ENCODE measurements at regions not wholly inside any gene's neighbourhood (a gene's known extent, or its start where the extent isn't known, plus 50 kb on each side); places are given as distances from the start of the nearest gene placed in this dataset.

DNA sequence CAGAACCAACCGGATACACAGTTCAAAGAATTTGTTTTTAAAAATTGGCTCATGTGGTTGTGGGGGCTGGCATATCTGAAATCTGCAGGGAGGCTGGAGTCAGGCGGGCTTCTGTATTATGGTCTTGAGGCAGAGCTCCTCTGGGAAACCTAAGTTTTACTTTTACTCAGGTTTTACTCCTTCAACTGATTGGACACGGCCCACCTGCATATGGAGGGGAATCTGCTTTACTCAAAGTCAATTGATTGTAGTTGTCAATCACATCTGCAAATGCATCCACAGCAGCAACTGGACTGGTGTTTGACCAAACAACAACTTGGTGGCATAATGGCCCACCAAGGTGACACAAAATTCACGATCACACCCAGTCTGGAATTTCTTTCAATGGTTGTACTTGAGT, 103.4 kb downstream of the ERMARD start:
- DNase-seq (ENCODE audit: low read depth), result no peak
- no peak overlapping the region for H3K4me3 ChIP-seq (ENCODE audit: low read depth, low read length)
- TF ChIP-seq, protein P1, sequence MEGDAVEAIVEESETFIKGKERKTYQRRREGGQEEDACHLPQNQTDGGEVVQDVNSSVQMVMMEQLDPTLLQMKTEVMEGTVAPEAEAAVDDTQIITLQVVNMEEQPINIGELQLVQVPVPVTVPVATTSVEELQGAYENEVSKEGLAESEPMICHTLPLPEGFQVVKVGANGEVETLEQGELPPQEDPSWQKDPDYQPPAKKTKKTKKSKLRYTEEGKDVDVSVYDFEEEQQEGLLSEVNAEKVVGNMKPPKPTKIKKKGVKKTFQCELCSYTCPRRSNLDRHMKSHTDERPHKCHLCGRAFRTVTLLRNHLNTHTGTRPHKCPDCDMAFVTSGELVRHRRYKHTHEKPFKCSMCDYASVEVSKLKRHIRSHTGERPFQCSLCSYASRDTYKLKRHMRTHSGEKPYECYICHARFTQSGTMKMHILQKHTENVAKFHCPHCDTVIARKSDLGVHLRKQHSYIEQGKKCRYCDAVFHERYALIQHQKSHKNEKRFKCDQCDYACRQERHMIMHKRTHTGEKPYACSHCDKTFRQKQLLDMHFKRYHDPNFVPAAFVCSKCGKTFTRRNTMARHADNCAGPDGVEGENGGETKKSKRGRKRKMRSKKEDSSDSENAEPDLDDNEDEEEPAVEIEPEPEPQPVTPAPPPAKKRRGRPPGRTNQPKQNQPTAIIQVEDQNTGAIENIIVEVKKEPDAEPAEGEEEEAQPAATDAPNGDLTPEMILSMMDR (conservative IDR thresholded peaks at IDR 0.05; ENCODE audit: low read depth, low read length), result no peak

DNA sequence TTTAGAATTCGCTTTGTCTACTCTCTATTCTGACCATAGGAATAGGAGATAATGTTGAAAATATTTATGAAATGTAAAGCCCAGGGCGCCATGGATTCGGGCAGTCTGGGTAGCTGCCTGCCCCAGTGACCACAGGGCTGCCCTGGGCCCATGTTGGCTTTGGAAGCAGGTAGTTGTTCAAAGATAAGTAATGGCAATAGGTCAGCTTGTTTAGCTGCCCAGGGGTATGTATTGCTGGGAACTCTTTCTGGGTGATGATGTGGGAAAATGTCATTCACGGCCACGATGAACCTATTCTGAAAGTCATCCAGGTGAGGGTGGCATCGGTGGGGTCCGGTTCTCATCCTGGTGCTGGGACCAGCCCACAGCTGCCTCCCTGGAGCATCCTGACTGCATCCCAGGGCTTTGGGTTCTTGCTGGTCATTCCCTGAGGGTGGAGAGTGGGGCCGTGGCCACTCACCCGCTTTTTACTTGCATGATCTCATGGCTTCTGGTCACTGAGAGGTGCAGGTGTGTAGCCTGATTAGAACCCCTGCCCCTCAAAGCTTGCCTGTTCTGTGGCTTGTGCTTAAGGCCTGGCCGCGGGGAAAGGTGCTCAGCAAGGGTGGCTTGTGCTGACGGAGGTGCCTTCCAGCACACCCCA, 102.8 kb downstream of the ERMARD start:
- H3K4me3 ChIP-seq (ENCODE audit: low read depth, low read length), result no peak overlapping the region
- TF ChIP-seq, protein P1 (conservative IDR thresholded peaks at IDR 0.05; ENCODE audit: low read depth, low read length), result no peak
- no peak for DNase-seq (ENCODE audit: low read depth)

GRCh38 chr6:169853196-169854082, 102.0 kb downstream of the ERMARD start:
- no peak overlapping the region for H3K4me3 ChIP-seq (ENCODE audit: low read depth, low read length)
- DNase-seq (ENCODE audit: low read depth), result no peak
- TF ChIP-seq, protein P1 (conservative IDR thresholded peaks at IDR 0.05; ENCODE audit: low read depth, low read length), result no peak

GRCh38 chr6:169852504-169853195, 101.2 kb downstream of the ERMARD start:
- TF ChIP-seq, protein P1 (conservative IDR thresholded peaks at IDR 0.05; ENCODE audit: low read depth, low read length), result no peak
- DNase-seq (ENCODE audit: low read depth), result no peak
- H3K4me3 ChIP-seq (ENCODE audit: low read depth, low read length), result no peak overlapping the region

DNA sequence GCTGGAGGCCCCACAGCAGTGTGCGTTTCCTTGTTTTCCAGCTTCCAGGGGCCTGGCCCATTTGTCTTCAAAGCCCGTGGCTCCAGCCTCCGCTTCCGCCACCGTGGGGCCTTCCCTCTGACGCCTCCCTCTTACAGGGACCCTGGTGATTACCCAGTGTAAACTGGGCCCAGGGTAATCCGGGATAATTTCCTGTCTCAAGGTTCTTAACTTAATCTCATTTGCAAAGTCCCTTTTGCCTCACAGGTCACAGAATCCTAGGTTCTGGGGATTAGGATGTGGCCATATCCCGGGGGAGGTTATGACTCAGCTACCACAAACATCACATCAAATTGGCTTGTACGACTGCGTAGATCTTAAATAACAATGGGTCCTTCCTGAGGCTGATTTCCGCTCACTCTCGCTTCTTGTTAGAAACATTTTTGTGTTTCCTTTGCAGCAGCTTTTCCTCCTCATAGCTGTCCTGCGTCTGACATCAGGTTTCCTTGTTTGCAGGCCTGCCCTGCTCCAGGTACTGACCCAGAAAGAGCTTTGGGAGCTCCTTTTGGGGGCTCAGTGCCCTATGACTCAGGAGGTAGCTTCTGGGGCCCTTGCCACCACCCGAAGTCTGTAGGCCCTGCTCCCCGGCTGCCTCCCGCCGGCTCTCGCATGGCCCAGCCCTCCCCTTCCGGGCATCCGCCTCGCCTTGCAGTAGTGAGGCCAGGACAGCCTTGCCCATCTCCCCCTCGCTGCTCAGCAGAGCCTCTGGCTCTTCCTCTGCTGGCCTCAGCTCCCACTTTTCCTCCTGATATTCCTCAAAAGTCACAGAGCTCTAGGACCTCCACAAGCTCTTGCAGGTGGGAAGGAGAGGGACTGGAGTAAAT, 100.5 kb downstream of the ERMARD start:
- TF ChIP-seq, protein P1 (conservative IDR thresholded peaks at IDR 0.05; ENCODE audit: low read depth, low read length), result no peak
- no peak overlapping the region for H3K4me3 ChIP-seq (ENCODE audit: low read depth, low read length)
- no peak for DNase-seq (ENCODE audit: low read depth)

- TF ChIP-seq, protein P1 (conservative IDR thresholded peaks at IDR 0.05; ENCODE audit: low read depth, low read length), result no peak
- DNase-seq (ENCODE audit: low read depth), result no peak
- no peak overlapping the region for H3K4me3 ChIP-seq (ENCODE audit: low read depth, low read length)
Measured at GRCh38 chr6:169850746-169851145, 99.3 kb downstream of the ERMARD start.

All from epithelial cell of proximal tubule (primary cell).